ENCODE measurements at regions not wholly inside any gene's neighbourhood (a gene's known extent, or its start where the extent isn't known, plus 50 kb on each side); places are given as distances from the start of the nearest gene placed in this dataset.

GRCh38 chr17:27233059-27233458, 60.9 kb upstream of the WSB1 start:
- TF ChIP-seq, protein P1, sequence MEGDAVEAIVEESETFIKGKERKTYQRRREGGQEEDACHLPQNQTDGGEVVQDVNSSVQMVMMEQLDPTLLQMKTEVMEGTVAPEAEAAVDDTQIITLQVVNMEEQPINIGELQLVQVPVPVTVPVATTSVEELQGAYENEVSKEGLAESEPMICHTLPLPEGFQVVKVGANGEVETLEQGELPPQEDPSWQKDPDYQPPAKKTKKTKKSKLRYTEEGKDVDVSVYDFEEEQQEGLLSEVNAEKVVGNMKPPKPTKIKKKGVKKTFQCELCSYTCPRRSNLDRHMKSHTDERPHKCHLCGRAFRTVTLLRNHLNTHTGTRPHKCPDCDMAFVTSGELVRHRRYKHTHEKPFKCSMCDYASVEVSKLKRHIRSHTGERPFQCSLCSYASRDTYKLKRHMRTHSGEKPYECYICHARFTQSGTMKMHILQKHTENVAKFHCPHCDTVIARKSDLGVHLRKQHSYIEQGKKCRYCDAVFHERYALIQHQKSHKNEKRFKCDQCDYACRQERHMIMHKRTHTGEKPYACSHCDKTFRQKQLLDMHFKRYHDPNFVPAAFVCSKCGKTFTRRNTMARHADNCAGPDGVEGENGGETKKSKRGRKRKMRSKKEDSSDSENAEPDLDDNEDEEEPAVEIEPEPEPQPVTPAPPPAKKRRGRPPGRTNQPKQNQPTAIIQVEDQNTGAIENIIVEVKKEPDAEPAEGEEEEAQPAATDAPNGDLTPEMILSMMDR (IDR thresholded peaks at IDR 0.05): no peak
- TF ChIP-seq POLR2A (IDR thresholded peaks at IDR 0.05): no peak
